GM18507 (cell line): ENCODE measurements at regions not wholly inside any gene's neighbourhood (a gene's known extent, or its start where the extent isn't known, plus 50 kb on each side); places are given as distances from the start of the nearest gene placed in this dataset.

Experiments
- DNase-seq: peaks from one replicate; pipeline ENCODE4 v3.0.0; 2011; ENCODE audit warnings: low read depth; ENCODE audit not compliant: insufficient read length; ENCODE audit errors: extremely low spot score
- FAIRE-seq: peaks from 2 replicates; lab custom pipeline; 2011; peaks lifted over from hg19 to GRCh38; lab: Jason Lieb, UNC

GRCh38 chr4:106773076-106773905 is 262.8 kb downstream of the DKK2 start:
- FAIRE-seq (no peak), DNase-seq (no peak)

DNA sequence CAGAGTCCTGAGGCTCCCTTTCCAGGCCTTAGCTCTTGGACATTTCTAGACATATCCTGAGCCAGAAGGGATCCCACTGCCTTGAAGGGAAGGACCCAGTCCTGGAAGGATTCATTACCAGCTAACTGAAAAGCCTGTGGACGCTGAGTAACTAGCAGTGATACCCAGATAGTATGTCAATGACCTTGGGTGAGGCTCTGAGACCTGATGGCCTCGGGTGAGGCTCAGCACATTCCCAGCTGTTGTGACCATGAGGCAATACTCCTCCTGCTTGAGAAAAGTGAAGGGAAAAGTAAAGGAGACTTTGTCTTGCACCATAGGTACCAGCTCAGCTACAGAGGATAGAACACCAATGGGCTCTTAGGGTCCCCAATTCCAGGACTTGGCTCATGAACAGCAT is 268.1 kb downstream of the DKK2 start:
- DNase-seq (no peak), FAIRE-seq (no peak)

DNA sequence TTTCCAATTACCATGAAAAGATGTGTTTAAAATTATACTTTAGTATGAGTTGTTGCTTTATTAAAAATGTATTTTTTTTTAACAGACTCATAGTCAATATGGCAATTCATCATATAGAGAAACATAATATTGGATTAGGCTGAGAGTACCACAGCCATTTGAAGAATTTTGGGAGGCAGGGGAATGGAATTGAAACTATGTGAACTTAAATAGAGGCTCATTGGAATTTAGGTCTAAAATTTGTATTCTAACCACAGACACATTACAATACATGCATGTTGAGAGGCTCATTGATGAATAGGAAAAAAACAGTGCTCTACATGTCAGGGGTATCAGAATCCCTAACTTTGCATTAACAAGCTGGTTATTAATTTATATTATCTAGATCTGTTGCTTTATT is 269.6 kb downstream of the DKK2 start:
- FAIRE-seq (no peak), DNase-seq (no peak)

DNA sequence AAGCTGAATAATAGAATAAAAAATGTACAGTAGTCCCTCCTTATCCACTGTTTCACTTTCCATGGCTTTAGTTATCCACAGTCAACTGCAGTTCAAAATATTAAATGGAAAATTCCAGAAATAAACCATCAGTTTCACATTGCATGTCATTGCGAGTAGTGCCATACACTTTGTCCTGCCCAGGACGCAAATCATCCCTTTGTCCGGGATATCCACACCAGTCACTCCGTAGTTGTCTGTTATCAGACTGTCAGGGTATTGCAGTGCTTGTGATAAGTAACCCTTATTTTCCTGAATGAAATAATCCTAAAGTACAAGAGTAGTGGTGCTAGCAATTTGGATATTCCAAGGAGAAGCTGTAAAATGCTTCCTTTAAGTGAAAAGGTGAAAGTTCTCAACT is 271.3 kb downstream of the DKK2 start:
- no peak for FAIRE-seq
- DNase-seq = no peak

DNA sequence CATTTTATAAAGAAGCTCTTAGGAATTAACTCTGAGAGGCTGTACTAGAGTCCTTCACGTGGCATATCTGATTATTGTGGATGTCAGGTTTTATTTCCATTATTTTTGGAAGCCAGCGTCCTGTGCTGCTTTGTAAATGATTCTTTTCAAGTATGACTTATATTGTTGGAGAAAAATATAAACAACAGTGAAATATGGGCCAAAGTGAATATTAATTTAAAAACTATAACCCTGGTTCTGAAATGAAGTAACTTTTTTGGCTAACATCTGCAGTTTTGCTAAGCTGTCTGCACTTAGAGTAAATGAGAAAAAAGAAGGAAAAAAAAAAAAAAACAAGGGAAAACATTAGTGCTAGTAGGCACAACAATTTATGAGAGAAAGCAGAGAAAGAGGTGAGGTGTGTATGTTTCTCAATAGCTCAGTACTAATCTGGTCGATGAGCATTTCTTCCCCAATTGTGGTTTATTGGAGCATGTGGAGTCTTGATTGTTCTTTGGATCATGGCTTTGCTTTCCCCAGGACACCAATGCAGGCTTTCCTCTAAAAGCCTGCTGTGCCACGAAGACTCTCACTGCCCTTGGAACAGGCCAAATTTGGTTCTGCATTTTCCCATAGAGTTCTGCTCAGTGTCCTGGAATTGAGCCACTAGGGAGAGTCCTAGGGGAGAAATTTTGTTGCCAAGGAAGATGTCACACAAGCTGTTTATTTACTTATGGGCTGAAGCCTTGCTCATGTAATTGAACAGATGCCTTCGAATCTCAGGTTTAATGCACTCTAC is 273.3 kb downstream of the DKK2 start:
- DNase-seq (no peak), FAIRE-seq (no peak)

- FAIRE-seq (no peak), DNase-seq (no peak)
These were observed 282.7 kb downstream of the DKK2 start for GRCh38 chr4:106753426-106753825.

- DNase-seq = no peak
- no peak for FAIRE-seq
These were observed 289.7 kb downstream of the DKK2 start for GRCh38 chr4:106746451-106746850.

DNA sequence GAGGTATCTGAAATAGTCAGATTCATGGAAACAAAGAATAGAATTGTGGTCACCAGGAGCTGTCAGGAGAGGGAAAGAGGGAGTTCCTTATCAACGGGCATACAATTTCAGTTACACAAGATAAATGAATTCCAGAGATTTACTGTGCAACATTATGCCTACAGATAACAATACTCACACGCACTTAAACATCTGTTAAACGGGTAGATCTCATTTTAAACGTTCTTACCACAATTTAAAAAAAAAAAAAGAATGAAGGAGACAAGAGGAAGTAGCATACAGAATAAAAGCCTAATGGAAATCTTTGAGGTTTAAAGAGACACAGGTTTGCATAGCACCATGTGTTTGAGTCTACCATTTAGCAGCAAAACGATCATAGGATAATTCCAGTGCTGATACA is 298.0 kb downstream of the DKK2 start:
- no peak for DNase-seq
- FAIRE-seq = no peak

DNA sequence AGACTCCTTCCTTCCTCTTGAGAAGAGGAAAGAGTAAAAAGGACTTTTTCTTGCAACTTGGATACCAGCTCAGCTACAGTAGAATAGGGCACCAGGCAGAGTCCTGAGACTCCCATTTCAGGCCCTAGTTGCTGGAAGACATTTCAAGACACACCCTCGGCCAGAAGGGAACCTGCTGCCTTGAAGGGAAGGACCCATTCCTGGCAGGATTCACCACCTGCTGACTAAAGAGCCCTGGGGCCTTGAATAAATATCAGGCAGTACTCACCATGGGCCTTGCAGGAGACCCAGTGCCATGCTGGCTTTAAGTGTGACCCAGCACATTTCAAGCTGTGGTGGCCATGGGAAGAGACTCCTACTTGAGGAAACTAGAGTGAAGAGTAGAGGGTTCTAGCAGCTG is 317.6 kb downstream of the DKK2 start:
- FAIRE-seq (no peak), DNase-seq (no peak)

DNA sequence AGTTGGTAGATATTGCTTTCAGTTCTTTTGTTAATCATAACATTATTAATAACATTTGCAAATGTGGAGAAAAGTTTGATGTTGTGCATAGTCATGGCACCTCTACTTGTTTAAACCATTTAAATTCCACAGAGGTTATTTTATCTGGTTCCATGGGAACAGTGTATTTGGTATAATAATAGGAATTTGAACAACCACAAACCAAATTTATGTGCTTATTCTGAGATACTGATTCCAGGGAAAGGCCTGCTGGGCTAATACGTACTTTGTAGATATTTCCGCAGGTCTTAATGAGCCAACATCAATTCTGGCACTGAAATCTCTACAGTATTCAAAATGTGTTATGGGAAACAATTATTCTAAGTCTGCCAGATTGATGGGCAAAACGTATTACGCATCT is 319.0 kb downstream of the DKK2 start:
- no peak for DNase-seq
- no peak for FAIRE-seq

- no peak for FAIRE-seq
- DNase-seq = no peak
These were observed 320.3 kb downstream of the DKK2 start for GRCh38 chr4:106715825-106716224.

- FAIRE-seq = no peak
These were observed 327.7 kb downstream of the DKK2 start for GRCh38 chr4:106708464-106708816.

GRCh38 chr4:106707776-106708463 is 328.2 kb downstream of the DKK2 start:
- no peak for DNase-seq
- FAIRE-seq = no peak

More at GRCh38 chr4:106708464-106708816, 327.7 kb downstream of the DKK2 start:
- no peak for DNase-seq

DNA sequence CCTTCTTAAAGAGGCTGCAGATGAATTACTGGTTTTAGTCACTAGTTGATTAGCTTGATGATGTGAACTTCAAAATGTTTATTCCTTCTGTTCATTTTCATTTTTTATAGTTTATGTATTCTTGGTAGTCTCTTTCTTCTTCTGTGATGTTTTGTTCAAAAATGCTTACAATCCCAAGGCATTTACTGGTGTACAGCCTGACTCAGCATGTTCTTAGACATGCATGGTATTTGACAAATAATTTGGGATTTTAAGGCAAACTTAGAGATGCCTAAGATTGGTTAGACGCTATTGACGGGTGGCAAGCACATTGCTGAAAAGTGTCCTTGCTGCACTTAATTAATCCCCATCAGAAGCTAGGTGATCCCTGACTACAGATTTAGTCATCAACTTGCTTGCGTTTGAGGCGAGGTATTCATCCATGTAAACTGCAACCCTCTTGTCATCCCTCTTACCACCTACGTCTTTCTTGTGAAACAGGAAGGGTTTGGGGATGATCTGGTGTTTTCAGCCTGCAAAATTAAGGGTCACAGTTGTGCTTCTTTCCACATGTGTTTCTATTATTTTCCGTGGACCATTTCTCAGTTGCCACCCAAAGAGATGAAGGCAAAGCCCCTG is 331.8 kb downstream of the DKK2 start:
- FAIRE-seq (no peak), DNase-seq (no peak)

DNA sequence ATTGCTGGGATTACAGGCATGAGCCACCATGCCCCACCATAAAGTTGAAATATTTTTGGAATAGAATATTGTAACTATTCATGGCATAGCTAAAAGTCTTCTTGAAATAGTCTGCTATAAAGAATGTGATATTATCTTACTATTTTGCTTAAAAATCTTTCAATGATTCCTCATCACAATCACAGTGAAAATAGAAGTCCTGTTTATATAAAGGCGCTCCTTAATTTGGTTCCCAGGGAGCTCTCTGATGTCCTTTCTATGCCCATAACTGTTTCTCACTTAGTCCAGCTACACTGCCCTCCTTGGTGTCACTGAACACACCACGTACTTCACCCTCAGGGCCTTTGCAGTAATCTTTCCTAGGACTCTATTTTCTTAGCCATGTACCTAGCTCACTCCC is 331.7 kb upstream of the GIMD1 start:
- DNase-seq (no peak), FAIRE-seq (no peak)

- no peak for DNase-seq
These were observed 330.1 kb upstream of the GIMD1 start for GRCh38 chr4:106698621-106699195.

DNA sequence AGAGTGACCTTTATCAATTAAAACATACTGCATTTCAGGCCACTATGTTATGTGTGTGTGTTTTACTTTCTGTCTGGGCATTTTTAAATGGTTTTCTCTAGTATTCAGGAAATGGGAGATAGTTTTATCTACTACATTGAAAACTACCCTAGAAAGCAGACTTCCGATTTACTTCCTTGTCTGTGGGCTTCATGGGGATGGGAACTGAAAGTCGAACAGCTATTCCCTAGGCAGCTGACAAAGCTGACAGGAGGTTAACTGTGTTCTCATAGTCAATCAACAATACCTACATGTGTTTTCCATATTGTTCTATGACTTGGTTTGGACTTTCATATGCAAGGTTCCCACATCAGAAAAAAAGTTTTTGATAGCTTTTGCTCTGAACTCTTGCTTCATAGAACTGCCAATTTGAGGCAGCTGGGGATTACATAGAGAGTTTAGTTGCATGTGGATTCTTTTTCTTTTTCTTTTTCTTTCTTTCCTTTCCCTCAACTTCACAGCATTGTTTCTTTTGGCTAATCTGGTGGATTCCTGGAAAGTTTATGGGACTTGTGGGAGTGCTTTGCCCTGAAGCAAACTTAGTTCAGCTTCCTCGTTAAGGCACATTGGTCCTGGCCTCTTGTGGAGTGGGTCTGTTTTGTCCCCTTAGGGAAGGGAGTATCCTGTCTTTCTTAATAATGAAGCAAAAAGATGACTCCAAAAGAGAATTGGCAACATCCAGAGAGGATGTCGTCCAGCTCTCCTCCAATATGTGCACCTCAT is 327.1 kb upstream of the GIMD1 start:
- no peak for FAIRE-seq

More at GRCh38 chr4:106698621-106699195, 330.1 kb upstream of the GIMD1 start:
- FAIRE-seq = no peak

GRCh38 chr4:106694232-106694631 is 325.7 kb upstream of the GIMD1 start:
- FAIRE-seq = no peak

More for the DNA sequence above, 327.1 kb upstream of the GIMD1 start:
- no peak for DNase-seq

GRCh38 chr4:106691749-106692148 is 323.2 kb upstream of the GIMD1 start:
- DNase-seq (no peak), FAIRE-seq (no peak)

More at GRCh38 chr4:106694232-106694631, 325.7 kb upstream of the GIMD1 start:
- DNase-seq = no peak
